ENCODE measurements at regions not wholly inside any gene's neighbourhood (a gene's known extent, or its start where the extent isn't known, plus 50 kb on each side); places are given as distances from the start of the nearest gene placed in this dataset.

GRCh38 chr20:41892031-41892430, 273.9 kb upstream of the CHD6 start (continued):
- TF ChIP-seq ZFX (IDR thresholded peaks at IDR 0.05): no peak

- Histone ChIP-seq H3K9me2 (ENCODE audit: insufficient read depth) (no peaks in the 10 kb centered on the region), H3K79me2 (ENCODE audit: insufficient read depth, low read length) (no peaks in the 10 kb centered on the region), H3K4me1 (ENCODE audit: control insufficient read depth in 1 of 2, insufficient read depth in 2 of 2, low read length in 2 of 2) (no peaks in the 10 kb centered on the region), H3K9ac (ENCODE audit: low read length) (no peak overlapping the region), H2AFZ (ENCODE audit: low read depth, low read length, poor library complexity, severe bottlenecking) (no peak overlapping the region), H3K27ac (ENCODE audit: low read depth, low read length) (no peak overlapping the region), H4K20me1 (ENCODE audit: insufficient read depth) (no peaks in the 10 kb centered on the region), H3K4me3 (replicated peaks in 1 of 2; ENCODE audit: low read depth in 1 of 2, low read length in 2 of 2) (no peak overlapping the region), H3K36me3 (ENCODE audit: control insufficient read depth in 1 of 2, insufficient read depth in 2 of 2, low read length in 2 of 2) (no peaks in the 10 kb centered on the region), H3K27me3 (ENCODE audit: insufficient read depth, low read length) (no peaks in the 10 kb centered on the region), H3K4me2 (ENCODE audit: low read length) (no peak overlapping the region), H3K9me3 (ENCODE audit: control insufficient read depth in 1 of 2, insufficient read depth in 1 of 2, low read depth in 1 of 2, low read length in 2 of 2) (no peaks in the 10 kb centered on the region; a peak in 1 of 4 replicates)
- no TSS peak for BruUV-seq (replicated peaks)
- ChIA-PET POLR2A (no interaction called here), RAD21 (ENCODE audit: low non-redundant PET in 1 of 2, low total read pairs in 2 of 2, uncharacterized antibody in 2 of 2, unreplicated experiment in 2 of 2) (no interaction called here), CTCF (no interaction called here)
- ATAC-seq (no peak), DNase-seq (ENCODE audit: low read depth, low spot score) (no peak)
- no peak for TF ChIP-seq CBX3 (IDR thresholded peaks at IDR 0.05; ENCODE audit: low read depth)
- no peak for TF ChIP-seq MAX (IDR thresholded peaks at IDR 0.05)
- TF ChIP-seq SRF (IDR thresholded peaks at IDR 0.05; ENCODE audit: low read depth): no peak
- no peak for TF ChIP-seq EZH2 (IDR thresholded peaks at IDR 0.05)
- no peak for TF ChIP-seq SP1 (IDR thresholded peaks at IDR 0.05; ENCODE audit: low read depth)
- TF ChIP-seq ELF1 (IDR thresholded peaks at IDR 0.05; ENCODE audit: borderline replicate concordance, low read depth): no peak
- no peak for TF ChIP-seq REST (IDR thresholded peaks at IDR 0.05; ENCODE audit: low read depth)
- TF ChIP-seq ATF3 (IDR thresholded peaks at IDR 0.05): no peak
- no peak for TF ChIP-seq YY1 (IDR thresholded peaks at IDR 0.05; ENCODE audit: extremely low read depth, insufficient replicate concordance, low read depth, low read length)
- TF ChIP-seq EZH2phosphoT487 (IDR thresholded peaks at IDR 0.05; ENCODE audit: borderline replicate concordance): no peak
- no peak for TF ChIP-seq ZBTB33 (IDR thresholded peaks at IDR 0.05; ENCODE audit: extremely low read depth, insufficient replicate concordance, low read length)
- no peak for TF ChIP-seq SIN3A (IDR thresholded peaks at IDR 0.05; ENCODE audit: low read depth)
- no peak for TF ChIP-seq JUND (IDR thresholded peaks at IDR 0.05)
- TF ChIP-seq ZFX (IDR thresholded peaks at IDR 0.05): no peak
- TF ChIP-seq CEBPB (IDR thresholded peaks at IDR 0.05; ENCODE audit: low read depth): no peak
- no peak for TF ChIP-seq TCF7L2 (IDR thresholded peaks at IDR 0.05; ENCODE audit: borderline replicate concordance, extremely low read depth, insufficient read depth, insufficient read length)
- TF ChIP-seq ZNF274 (IDR thresholded peaks at IDR 0.05; ENCODE audit: low read depth, low read length): no peak
- no peak for TF ChIP-seq EGR1 (IDR thresholded peaks at IDR 0.05; ENCODE audit: low read depth)
- no peak for TF ChIP-seq POLR2AphosphoS5 (IDR thresholded peaks at IDR 0.05; ENCODE audit: low read depth, low read length)
- no peak for TF ChIP-seq FOSL1 (IDR thresholded peaks at IDR 0.05; ENCODE audit: low read depth)
- intact Hi-C loops (cut with micrococcal nuclease): no loop called here
These were observed 271.7 kb upstream of the CHD6 start for GRCh38 chr20:41889844-41890224.
